NT2/D1 (cell line): ENCODE measurements at regions not wholly inside any gene's neighbourhood (a gene's known extent, or its start where the extent isn't known, plus 50 kb on each side); places are given as distances from the start of the nearest gene placed in this dataset.

ENCODE experiments used
- DNase-seq: peaks from one replicate; pipeline ENCODE4 v3.0.0-alpha.2; 2011; ENCODE audit warnings: low read depth, low spot score
- H3K27me3 ChIP-seq: 2 replicates; pipeline ENCODE4 v1.6.0; 2011; ENCODE audit warnings: mild to moderate bottlenecking; ENCODE audit not compliant: insufficient read length, insufficient read depth
- H3K36me3 ChIP-seq: 2 replicates; pipeline ENCODE4 v1.6.1; 2011; ENCODE audit warnings: mild to moderate bottlenecking, low read length, mixed read lengths; ENCODE audit not compliant: insufficient read depth, insufficient read length
- H3K4me1 ChIP-seq: 2 replicates; pipeline ENCODE4 v1.5.1; 2011; ENCODE audit not compliant: insufficient read depth, insufficient read length
- H3K4me3 ChIP-seq: 2 replicates; pipeline ENCODE4 v1.5.1; 2011; ENCODE audit warnings: low read depth; ENCODE audit not compliant: insufficient read length
- H3K9ac ChIP-seq: 2 replicates; pipeline ENCODE4 v1.6.0; 2011; ENCODE audit warnings: low read depth; ENCODE audit not compliant: insufficient read length
- H3K9me3 ChIP-seq: 2 replicates; pipeline ENCODE4 v1.5.1; 2011; ENCODE audit warnings: mild to moderate bottlenecking, low read length; ENCODE audit not compliant: insufficient read depth
- SUZ12 ChIP-seq: IDR thresholded peaks from 2 replicates; pipeline ENCODE4 v1.6.1; 2011; ENCODE audit not compliant: insufficient read length, insufficient read depth; ENCODE audit errors: extremely low read depth
- YY1 ChIP-seq: IDR thresholded peaks from 2 replicates; pipeline ENCODE4 v1.6.1; 2011; ENCODE audit not compliant: insufficient read length, insufficient read depth
- ZNF274 ChIP-seq: IDR thresholded peaks from 2 replicates; pipeline ENCODE4 v1.6.1; 2011; ENCODE audit warnings: mild to moderate bottlenecking, low read depth, low read length

GRCh38 chr7:1372671-1373379 is 86.4 kb downstream of the MICALL2 start:
- H3K9me3 ChIP-seq = no peaks in the 10 kb centered on the region
- TF ChIP-seq SUZ12 (no peak), ZNF274 (no peak), YY1 (no peak)
- no peak for DNase-seq
- H3K9ac ChIP-seq = no peak overlapping the region
- H3K4me3 ChIP-seq = no peak overlapping the region
- H3K27me3 ChIP-seq = peaks cover 7% of the 10 kb centered on the region
- no peaks in the 10 kb centered on the region for H3K36me3 ChIP-seq
- H3K4me1 ChIP-seq = peaks cover 6% of the 10 kb centered on the region

DNA sequence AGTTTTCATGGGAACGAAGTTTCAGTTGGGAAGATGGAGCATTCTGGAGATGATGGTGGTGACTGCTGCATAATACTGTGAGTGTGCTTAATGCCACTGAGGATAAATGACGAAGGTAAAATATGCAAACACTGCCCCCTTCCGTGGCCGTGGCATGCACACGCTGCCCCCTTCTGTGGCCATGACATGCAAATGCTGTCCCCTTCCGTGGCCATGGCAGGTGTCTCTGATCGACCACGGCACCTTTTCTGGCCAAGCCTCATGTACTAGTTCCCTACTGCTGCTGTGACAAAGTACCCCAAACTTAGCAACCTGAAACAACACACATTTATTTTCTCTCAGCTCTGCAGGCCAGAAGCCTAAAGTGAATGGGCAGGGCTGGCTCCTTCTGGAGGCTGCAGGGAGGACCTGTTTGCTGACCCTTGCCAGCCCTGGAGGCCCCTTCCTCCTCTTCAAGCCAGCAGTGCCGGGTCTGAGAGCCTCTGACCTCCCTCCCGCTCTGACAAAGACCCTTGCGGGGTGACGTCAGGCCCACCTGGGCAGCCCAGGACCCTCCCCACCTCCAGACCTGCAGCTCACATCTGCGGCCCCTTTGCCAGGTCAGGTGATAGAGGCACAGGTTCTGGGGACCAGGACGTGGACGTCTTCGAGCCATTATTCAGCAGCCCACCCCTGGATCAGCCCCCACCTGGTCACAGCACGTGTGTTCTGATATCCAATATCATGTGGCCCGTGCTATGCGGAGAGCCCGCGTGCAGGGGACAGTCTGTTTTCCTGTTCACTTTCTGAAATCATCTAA is 82.0 kb downstream of the MICALL2 start:
- Histone ChIP-seq H3K9me3 (no peaks in the 10 kb centered on the region), H3K27me3 (peaks cover 26% of the 10 kb centered on the region), H3K9ac (no peak overlapping the region), H3K36me3 (no peaks in the 10 kb centered on the region), H3K4me1 (no peaks in the 10 kb centered on the region), H3K4me3 (no peak overlapping the region)
- no peak for DNase-seq
- TF ChIP-seq ZNF274 (no peak), YY1 (no peak), SUZ12 (no peak)

- H3K4me1 ChIP-seq = no peaks in the 10 kb centered on the region
- no peak for TF ChIP-seq ZNF274
- no peak for TF ChIP-seq SUZ12
- no peaks in the 10 kb centered on the region for H3K9me3 ChIP-seq
- H3K27me3 ChIP-seq = peaks cover 26% of the 10 kb centered on the region
- no peaks in the 10 kb centered on the region for H3K36me3 ChIP-seq
- no peak overlapping the region for H3K4me3 ChIP-seq
- no peak overlapping the region for H3K9ac ChIP-seq
- no peak for DNase-seq
These were observed 80.4 kb downstream of the MICALL2 start for GRCh38 chr7:1378610-1379601.

- TF ChIP-seq ZNF274 (no peak), SUZ12 (no peak), YY1 (no peak)
- DNase-seq = no peak
- Histone ChIP-seq H3K4me3 (no peak overlapping the region), H3K27me3 (peaks cover 26% of the 10 kb centered on the region), H3K36me3 (no peaks in the 10 kb centered on the region), H3K4me1 (no peaks in the 10 kb centered on the region), H3K9me3 (no peaks in the 10 kb centered on the region), H3K9ac (no peak overlapping the region)
These were observed 78.9 kb downstream of the MICALL2 start for GRCh38 chr7:1380231-1380815.

DNA sequence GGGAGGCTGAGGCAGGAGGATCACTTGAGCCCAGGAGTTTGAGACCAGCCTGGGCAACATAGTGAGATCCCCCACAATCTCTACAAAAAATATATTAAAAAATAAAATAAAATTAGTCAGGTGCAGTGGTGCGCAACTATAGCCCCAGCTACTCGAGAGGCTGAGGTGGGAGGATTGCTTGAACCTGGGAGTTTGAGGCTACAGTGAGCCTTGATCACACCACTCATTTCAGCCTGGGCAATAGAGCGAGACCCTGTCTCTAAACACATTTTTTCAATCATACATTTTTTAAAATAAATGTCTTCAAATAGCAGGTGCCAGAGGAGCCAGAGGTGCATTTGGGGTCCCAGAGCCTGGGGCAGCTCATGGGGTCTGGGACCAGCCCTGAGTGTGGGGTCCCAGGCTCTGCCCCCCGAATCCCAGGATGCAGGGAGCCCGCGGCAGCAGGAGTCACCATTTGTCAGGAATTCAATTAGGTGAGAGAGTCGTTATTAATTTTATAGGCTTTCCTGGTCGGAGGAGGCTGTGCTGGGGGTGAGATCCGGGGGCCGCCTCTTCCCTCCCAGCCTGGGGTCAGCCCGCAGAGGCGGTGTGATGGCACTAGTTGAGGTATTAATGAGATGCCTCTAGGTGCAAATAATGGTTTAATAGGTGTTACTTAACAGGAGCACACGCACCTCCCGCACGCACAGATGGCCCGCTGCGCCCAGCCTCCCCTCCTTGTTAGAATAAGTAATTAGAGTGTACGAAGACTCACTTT is 78.3 kb downstream of the MICALL2 start:
- H3K9ac ChIP-seq = no peak overlapping the region
- H3K4me1 ChIP-seq = no peaks in the 10 kb centered on the region
- H3K27me3 ChIP-seq = peaks cover 26% of the 10 kb centered on the region
- no peak overlapping the region for H3K4me3 ChIP-seq
- DNase-seq = no peak
- no peak for TF ChIP-seq YY1
- no peak for TF ChIP-seq ZNF274
- TF ChIP-seq SUZ12 = no peak
- H3K36me3 ChIP-seq = no peaks in the 10 kb centered on the region
- no peaks in the 10 kb centered on the region for H3K9me3 ChIP-seq
